ENCODE measurements at regions not wholly inside any gene's neighbourhood (a gene's known extent, or its start where the extent isn't known, plus 50 kb on each side); places are given as distances from the start of the nearest gene placed in this dataset.

- H3K27ac ChIP-seq: no peak overlapping the region
- H3K4me3 ChIP-seq: no peak overlapping the region
- WGBS, 2 donors: 60 to 75% methylated on average over 2 of the region's 2 CpGs
- TF ChIP-seq POLR2A (IDR thresholded peaks at IDR 0.05): no peak
- no peak for TF ChIP-seq CTCF (IDR thresholded peaks at IDR 0.05)
- TF ChIP-seq EP300 (IDR thresholded peaks at IDR 0.05): no peak
- no peaks in the 10 kb centered on the region for H3K4me1 ChIP-seq
- no peaks in the 10 kb centered on the region for H3K9me3 ChIP-seq
- no peak for DNase-seq (ENCODE audit: low spot score in 2 of 2)
- no peaks in the 10 kb centered on the region for H3K27me3 ChIP-seq
- no peaks in the 10 kb centered on the region for H3K36me3 ChIP-seq
Measured at GRCh38 chr3:81043009-81043408, 718.4 kb downstream of the GBE1 start.

- TF ChIP-seq CTCF (IDR thresholded peaks at IDR 0.05): no peak
- TF ChIP-seq POLR2A (IDR thresholded peaks at IDR 0.05): no peak
- no peak for TF ChIP-seq EP300 (IDR thresholded peaks at IDR 0.05)
- no peaks in the 10 kb centered on the region for H3K9me3 ChIP-seq
- H3K4me3 ChIP-seq: no peak overlapping the region
Measured at GRCh38 chr3:81041331-81041730, 720.1 kb downstream of the GBE1 start.

GRCh38 chr3:81040107-81040506 lies 721.3 kb downstream of the GBE1 start:
- Histone ChIP-seq H3K4me3 (no peak overlapping the region), H3K36me3 (no peaks in the 10 kb centered on the region), H3K27me3 (no peaks in the 10 kb centered on the region), H3K9me3 (no peaks in the 10 kb centered on the region), H3K4me1 (no peaks in the 10 kb centered on the region), H3K27ac (no peak overlapping the region)
- WGBS, 2 donors: 81 to 89% methylated on average over 2 of the region's 2 CpGs
- DNase-seq (ENCODE audit: low spot score in 2 of 2): no peak
- no peak for TF ChIP-seq EP300 (IDR thresholded peaks at IDR 0.05)
- no peak for TF ChIP-seq CTCF (IDR thresholded peaks at IDR 0.05)
- TF ChIP-seq POLR2A (IDR thresholded peaks at IDR 0.05): no peak

More at GRCh38 chr3:81041331-81041730, 720.1 kb downstream of the GBE1 start:
- DNase-seq (ENCODE audit: low spot score in 2 of 2): no peak
- H3K36me3 ChIP-seq: no peaks in the 10 kb centered on the region
- no peaks in the 10 kb centered on the region for H3K27me3 ChIP-seq
- no peaks in the 10 kb centered on the region for H3K4me1 ChIP-seq
- no peak overlapping the region for H3K27ac ChIP-seq
- 73 to 77% methylated on average over 2 of the region's 2 CpGs for WGBS, 2 donors

- 86 to 91% methylated on average over 4 of the region's 4 CpGs for WGBS, 2 donors
- H3K36me3 ChIP-seq: no peaks in the 10 kb centered on the region
- no peak overlapping the region for H3K27ac ChIP-seq
- no peak for DNase-seq (ENCODE audit: low spot score in 2 of 2)
- no peaks in the 10 kb centered on the region for H3K27me3 ChIP-seq
- H3K4me3 ChIP-seq: no peak overlapping the region
- no peaks in the 10 kb centered on the region for H3K4me1 ChIP-seq
- TF ChIP-seq POLR2A (IDR thresholded peaks at IDR 0.05) (no peak), CTCF (IDR thresholded peaks at IDR 0.05) (no peak)
- no peaks in the 10 kb centered on the region for H3K9me3 ChIP-seq
Measured at GRCh38 chr3:81033684-81034083, 727.8 kb downstream of the GBE1 start.

GRCh38 chr3:81033185-81033584 lies 728.3 kb downstream of the GBE1 start:
- no peaks in the 10 kb centered on the region for H3K9me3 ChIP-seq
- TF ChIP-seq EP300 (IDR thresholded peaks at IDR 0.05) (no peak), POLR2A (IDR thresholded peaks at IDR 0.05) (no peak), CTCF (IDR thresholded peaks at IDR 0.05) (no peak)
- H3K27me3 ChIP-seq: no peaks in the 10 kb centered on the region
- no peaks in the 10 kb centered on the region for H3K36me3 ChIP-seq
- WGBS, 2 donors: 82 to 83% methylated on average over 2 of the region's 2 CpGs
- no peak overlapping the region for H3K4me3 ChIP-seq
- no peak for DNase-seq (ENCODE audit: low spot score in 2 of 2)
- no peaks in the 10 kb centered on the region for H3K4me1 ChIP-seq
- H3K27ac ChIP-seq: no peak overlapping the region

Measured in tibial nerve (tissue), 4 donors.